Ovary (tissue), 7 donors: ENCODE measurements at regions not wholly inside any gene's neighbourhood (a gene's known extent, or its start where the extent isn't known, plus 50 kb on each side); places are given as distances from the start of the nearest gene placed in this dataset.
A peak's percentile ranks its signal among the peaks of the same experiment; 100 is the strongest.

Source experiments
- DNase-seq, 5 donors: peaks; one replicate each; pipeline ENCODE4 v3.0.0-alpha.2; 2019 to 2020
- H3K27ac ChIP-seq, 2 donors: fragments of 200-600 bp; one replicate each; pipeline versions ENCODE4 v1.5.1 to v1.8.0; 2019 to 2022
- H3K27me3 ChIP-seq: fragments of 200-600 bp; one replicate; pipeline ENCODE4 v1.8.0; 2022
- H3K36me3 ChIP-seq: fragments of 200-600 bp; sonication (generic); one replicate; pipeline ENCODE4 v1.5.1; 2019
- H3K4me1 ChIP-seq: one replicate; pipeline ENCODE4 v1.8.1; 2013; ENCODE audit warnings: mild to moderate bottlenecking, moderate library complexity; ENCODE audit not compliant: insufficient read depth
- H3K4me3 ChIP-seq: fragments of 200-600 bp; sonication (generic); one replicate; pipeline ENCODE4 v1.5.1; 2017
- H3K9me3 ChIP-seq, 2 donors: fragments of 200-600 bp in 1 of 2; sonication (generic) in 1 of 2; one replicate each; pipeline versions ENCODE4 v1.5.1 to v1.8.1; 2013 to 2019; ENCODE audit warnings: mild to moderate bottlenecking in 1 of 2, moderate library complexity in 1 of 2
- EP300 ChIP-seq: sonication (generic); formaldehyde crosslinking; IDR thresholded peaks from one replicate; pipeline ENCODE4 v1.6.1; 2017; ENCODE audit warnings: antibody characterized with exemption
- POLR2A ChIP-seq: fragments of 450-650 bp; IDR thresholded peaks from one replicate; pipeline ENCODE4 v1.6.1; 2017; ENCODE audit warnings: antibody characterized with exemption, mild to moderate bottlenecking, moderate library complexity
- WGBS, 3 donors: extraction: QIAGEN DNeasy Blood & Tissue Kit in 1 of 3; methylation state at CpG; one replicate each; pipeline versions ENCODE4 v1.1.5 to v1.1.7; 2013 to 2017; 5-methylcytosine and 5-hydroxymethylcytosine counted together
- intact Hi-C, 4 donors: fragments of 100-400 bp; cut with DNase I; formaldehyde crosslinking; loops; one replicate each; pipeline versions ENCODE4 v1.11.0 to v1.15.1; 2022 to 2023
- TF ChIP-seq, protein P1 (sequence below), 3 donors: fragments of 450-650 bp in 2 of 3; fragments of 200-600 bp in 1 of 3; IDR thresholded peaks; one replicate each; pipeline versions ENCODE4 v1.5.1 to v1.8.0; 2016 to 2022; ENCODE audit warnings: antibody characterized with exemption in 3 of 3, mild to moderate bottlenecking in 1 of 3
- donor health status: DM: no; HTN: no; CAD: no; lungs with moderate emphysema.
- donor health status: DM: no; HTN: no; CAD: no.
- donor health status: Bipolar disorder and iron deficiency.
- donor health status: DM: no; HTN: no; CAD: no.
- donor health status: DM: yes; HTN: yes; CAD: no.

DNA sequence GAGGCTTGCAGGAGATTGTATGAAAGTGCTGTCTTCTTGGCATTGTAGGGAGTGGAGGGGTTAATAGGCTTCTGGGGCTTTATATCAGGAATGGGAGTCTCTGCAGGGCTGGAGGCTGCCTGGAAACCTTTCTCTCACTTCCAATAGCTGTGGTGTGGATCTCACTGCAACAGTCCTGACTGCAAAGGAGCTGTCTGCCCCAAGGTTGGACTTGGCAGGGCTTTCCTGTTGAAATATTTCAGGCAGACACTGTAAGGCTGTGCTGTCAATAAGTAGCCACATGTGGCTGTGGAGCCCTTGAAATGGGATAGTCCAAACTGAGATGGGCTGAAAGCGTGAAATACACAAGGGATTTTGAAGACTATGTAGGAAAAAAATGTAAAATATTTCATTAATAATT lies 399.1 kb upstream of the SPRED2 start:
- H3K27me3 ChIP-seq: no peaks in the 10 kb centered on the region
- peak in 2 of 5 donors; percentile 21 to 22 for DNase-seq
- WGBS, 3 donors: 43 to 52% (median 44%) methylated on average over 1 of the region's 1 CpG
- no peak overlapping the region for H3K27ac ChIP-seq
- H3K4me1 ChIP-seq: peaks cover 6% of the 10 kb centered on the region
- no peaks in the 10 kb centered on the region for H3K36me3 ChIP-seq
- H3K9me3 ChIP-seq: no peaks in the 10 kb centered on the region
- intact Hi-C loops: no loop called here
- TF ChIP-seq EP300 (no peak), POLR2A (no peak)
- TF ChIP-seq, protein P1, sequence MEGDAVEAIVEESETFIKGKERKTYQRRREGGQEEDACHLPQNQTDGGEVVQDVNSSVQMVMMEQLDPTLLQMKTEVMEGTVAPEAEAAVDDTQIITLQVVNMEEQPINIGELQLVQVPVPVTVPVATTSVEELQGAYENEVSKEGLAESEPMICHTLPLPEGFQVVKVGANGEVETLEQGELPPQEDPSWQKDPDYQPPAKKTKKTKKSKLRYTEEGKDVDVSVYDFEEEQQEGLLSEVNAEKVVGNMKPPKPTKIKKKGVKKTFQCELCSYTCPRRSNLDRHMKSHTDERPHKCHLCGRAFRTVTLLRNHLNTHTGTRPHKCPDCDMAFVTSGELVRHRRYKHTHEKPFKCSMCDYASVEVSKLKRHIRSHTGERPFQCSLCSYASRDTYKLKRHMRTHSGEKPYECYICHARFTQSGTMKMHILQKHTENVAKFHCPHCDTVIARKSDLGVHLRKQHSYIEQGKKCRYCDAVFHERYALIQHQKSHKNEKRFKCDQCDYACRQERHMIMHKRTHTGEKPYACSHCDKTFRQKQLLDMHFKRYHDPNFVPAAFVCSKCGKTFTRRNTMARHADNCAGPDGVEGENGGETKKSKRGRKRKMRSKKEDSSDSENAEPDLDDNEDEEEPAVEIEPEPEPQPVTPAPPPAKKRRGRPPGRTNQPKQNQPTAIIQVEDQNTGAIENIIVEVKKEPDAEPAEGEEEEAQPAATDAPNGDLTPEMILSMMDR (IDR thresholded peaks at IDR 0.05): no peak
- H3K4me3 ChIP-seq: no peak overlapping the region

- Histone ChIP-seq H3K27me3 (no peaks in the 10 kb centered on the region), H3K4me3 (no peak overlapping the region), H3K27ac (no peak overlapping the region), H3K9me3 (no peaks in the 10 kb centered on the region), H3K4me1 (no peaks in the 10 kb centered on the region), H3K36me3 (no peaks in the 10 kb centered on the region)
- intact Hi-C loops: no loop called here
- WGBS, 3 donors: 29 to 37% (median 35%) methylated on average over 1 of the region's 1 CpG
- TF ChIP-seq EP300 (no peak), POLR2A (no peak)
- TF ChIP-seq, protein P1 (IDR thresholded peaks at IDR 0.05): no peak
- no peak for DNase-seq
Measured at GRCh38 chr2:65826567-65826966, 394.2 kb upstream of the SPRED2 start.

GRCh38 chr2:65823511-65823910 lies 391.1 kb upstream of the SPRED2 start:
- Histone ChIP-seq H3K4me1 (no peaks in the 10 kb centered on the region), H3K36me3 (no peaks in the 10 kb centered on the region), H3K9me3 (no peaks in the 10 kb centered on the region), H3K4me3 (no peak overlapping the region), H3K27ac (no peak overlapping the region), H3K27me3 (no peaks in the 10 kb centered on the region)
- TF ChIP-seq POLR2A (no peak), EP300 (no peak)
- TF ChIP-seq, protein P1 (IDR thresholded peaks at IDR 0.05): no peak
- WGBS, 3 donors: 81 to 85% (median 81%) methylated on average over 4 of the region's 4 CpGs
- intact Hi-C loops: no loop called here
- no peak for DNase-seq

DNA sequence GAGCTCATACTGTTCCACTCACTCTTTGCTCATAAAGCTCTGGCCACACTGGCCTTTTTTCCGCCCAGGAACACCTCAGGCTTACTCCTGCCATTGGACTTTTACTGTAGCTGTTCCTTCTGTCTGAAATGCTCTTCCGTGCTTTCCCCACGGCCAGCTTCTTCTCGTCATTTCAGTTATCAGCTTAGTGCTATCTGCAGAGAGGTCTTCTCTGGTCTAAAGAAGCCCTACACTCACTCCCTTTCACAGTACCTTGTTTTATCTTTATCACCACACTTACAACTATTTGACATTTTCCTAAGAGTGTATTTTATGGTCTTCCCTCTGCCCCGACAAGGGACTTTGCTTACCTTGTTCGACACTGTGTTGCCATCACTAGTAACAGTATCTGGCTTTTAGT lies 388.1 kb upstream of the SPRED2 start:
- DNase-seq: no peak
- TF ChIP-seq POLR2A (no peak), EP300 (no peak)
- TF ChIP-seq, protein P1 (IDR thresholded peaks at IDR 0.05): no peak
- Histone ChIP-seq H3K36me3 (no peaks in the 10 kb centered on the region), H3K4me3 (no peak overlapping the region), H3K9me3 (no peaks in the 10 kb centered on the region), H3K27me3 (no peaks in the 10 kb centered on the region), H3K4me1 (no peaks in the 10 kb centered on the region), H3K27ac (no peak overlapping the region)
- intact Hi-C loops: no loop called here
- WGBS, 3 donors: 78 to 85% (median 82%) methylated on average over 6 of the region's 6 CpGs

- Histone ChIP-seq H3K4me1 (no peaks in the 10 kb centered on the region), H3K27ac (no peak overlapping the region), H3K9me3 (no peaks in the 10 kb centered on the region), H3K36me3 (no peaks in the 10 kb centered on the region), H3K4me3 (no peak overlapping the region), H3K27me3 (no peaks in the 10 kb centered on the region)
- TF ChIP-seq POLR2A (no peak), EP300 (no peak)
- TF ChIP-seq, protein P1 (IDR thresholded peaks at IDR 0.05): no peak
- DNase-seq: no peak
- WGBS, 3 donors: 91% methylated on average over 1 of the region's 1 CpG
- intact Hi-C loops: no loop called here
Measured at GRCh38 chr2:65819963-65820362, 387.6 kb upstream of the SPRED2 start.
